Left ventricle myocardium inferior (tissue), 1 donor: ENCODE measurements at regions not wholly inside any gene's neighbourhood (a gene's known extent, or its start where the extent isn't known, plus 50 kb on each side); places are given as distances from the start of the nearest gene placed in this dataset.
"Not testable (repeated sequence)": the region's sequence is repeated elsewhere in the genome, so short reads cannot be mapped to it uniquely, and the experiment has no call there.

Experiments used
- DNase-seq: peaks from one replicate; pipeline ENCODE4 v3.0.0-alpha.2; 2020
- H3K27ac ChIP-seq: fragments of 200-600 bp; replicated peaks from 2 replicates; pipeline ENCODE4 v1.8.0; 2021
- H3K27me3 ChIP-seq: fragments of 200-600 bp; 2 replicates; pipeline ENCODE4 v1.8.0; 2021; ENCODE audit warnings: low read depth
- H3K36me3 ChIP-seq: fragments of 200-600 bp; 2 replicates; pipeline ENCODE4 v1.8.0; 2021
- H3K4me1 ChIP-seq: fragments of 200-600 bp; 2 replicates; pipeline ENCODE4 v1.8.0; 2021
- H3K4me3 ChIP-seq: fragments of 200-600 bp; 2 replicates; pipeline ENCODE4 v1.8.0; 2021; ENCODE audit warnings: mild to moderate bottlenecking, moderate library complexity
- H3K9me3 ChIP-seq: fragments of 200-600 bp; replicated peaks from 2 replicates; pipeline ENCODE4 v1.8.0; 2021
- intact Hi-C: fragments of 100-400 bp; cut with micrococcal nuclease; formaldehyde crosslinking; loops from one replicate; pipeline ENCODE4 v1.11.0; 2022
- TF ChIP-seq, protein P1 (sequence below): fragments of 200-600 bp; IDR thresholded peaks from 2 replicates; pipeline ENCODE4 v1.8.0; 2021; ENCODE audit warnings: antibody characterized with exemption, mild to moderate bottlenecking, borderline replicate concordance
- donor health status: DM: no; HTN: yes; CAD: no; lungs with severe emphysema.

- intact Hi-C loops: no loop called here
- Histone ChIP-seq H3K27ac (no peak overlapping the region), H3K36me3 (no peaks in the 10 kb centered on the region)
These were observed 469.3 kb downstream of the PLCL1 start for GRCh38 chr2:198273660-198274059.

DNA sequence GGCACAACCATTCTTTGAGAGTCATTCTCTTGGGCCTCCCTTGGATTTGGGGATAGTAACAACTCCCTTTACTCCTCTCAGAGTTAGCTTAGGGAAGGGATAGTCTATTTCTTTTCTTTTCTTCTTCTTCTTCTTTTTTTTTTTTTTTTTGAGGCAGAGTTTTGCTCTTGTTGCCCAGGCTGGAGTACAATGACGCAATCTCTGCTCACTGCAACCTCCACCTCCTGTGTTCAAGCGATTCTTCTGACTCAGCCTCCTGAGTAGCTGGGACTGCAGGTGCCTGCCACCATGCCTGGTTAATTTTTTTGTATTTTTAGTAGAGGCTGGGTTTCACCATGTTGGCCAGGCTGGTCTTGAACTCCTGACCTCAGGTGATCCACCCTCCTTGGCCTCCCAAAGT is 465.8 kb downstream of the PLCL1 start:
- H3K36me3 ChIP-seq, H3K27me3 ChIP-seq, H3K4me1 ChIP-seq, H3K27ac ChIP-seq, H3K9me3 ChIP-seq, DNase-seq, H3K4me3 ChIP-seq, intact Hi-C loops: not testable (repeated sequence)

More at GRCh38 chr2:198273660-198274059, 469.3 kb downstream of the PLCL1 start:
- Histone ChIP-seq H3K4me1 (no peaks in the 10 kb centered on the region), H3K4me3 (no peak overlapping the region), H3K27me3 (no peaks in the 10 kb centered on the region), H3K9me3 (no peaks in the 10 kb centered on the region)
- no peak for DNase-seq
- TF ChIP-seq, protein P1, sequence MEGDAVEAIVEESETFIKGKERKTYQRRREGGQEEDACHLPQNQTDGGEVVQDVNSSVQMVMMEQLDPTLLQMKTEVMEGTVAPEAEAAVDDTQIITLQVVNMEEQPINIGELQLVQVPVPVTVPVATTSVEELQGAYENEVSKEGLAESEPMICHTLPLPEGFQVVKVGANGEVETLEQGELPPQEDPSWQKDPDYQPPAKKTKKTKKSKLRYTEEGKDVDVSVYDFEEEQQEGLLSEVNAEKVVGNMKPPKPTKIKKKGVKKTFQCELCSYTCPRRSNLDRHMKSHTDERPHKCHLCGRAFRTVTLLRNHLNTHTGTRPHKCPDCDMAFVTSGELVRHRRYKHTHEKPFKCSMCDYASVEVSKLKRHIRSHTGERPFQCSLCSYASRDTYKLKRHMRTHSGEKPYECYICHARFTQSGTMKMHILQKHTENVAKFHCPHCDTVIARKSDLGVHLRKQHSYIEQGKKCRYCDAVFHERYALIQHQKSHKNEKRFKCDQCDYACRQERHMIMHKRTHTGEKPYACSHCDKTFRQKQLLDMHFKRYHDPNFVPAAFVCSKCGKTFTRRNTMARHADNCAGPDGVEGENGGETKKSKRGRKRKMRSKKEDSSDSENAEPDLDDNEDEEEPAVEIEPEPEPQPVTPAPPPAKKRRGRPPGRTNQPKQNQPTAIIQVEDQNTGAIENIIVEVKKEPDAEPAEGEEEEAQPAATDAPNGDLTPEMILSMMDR: no peak

DNA sequence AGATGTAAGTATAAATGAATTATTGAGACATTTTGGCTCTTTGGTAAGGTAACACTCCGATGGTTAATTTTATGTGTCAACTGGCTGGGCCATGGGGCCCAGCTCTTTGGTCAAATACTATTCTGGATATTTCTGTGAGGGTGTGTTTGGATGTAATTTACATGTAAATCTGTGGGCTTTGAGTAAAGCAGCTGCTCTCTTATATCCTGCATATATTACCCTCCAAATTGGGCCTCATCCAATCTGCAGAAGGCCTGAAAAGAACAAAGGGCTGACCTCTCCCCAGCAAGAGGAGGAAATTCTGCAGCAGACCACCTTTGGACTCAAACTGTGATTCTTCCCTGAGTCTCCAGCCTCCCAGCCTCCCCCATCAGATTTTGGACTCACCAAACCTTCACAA is 464.1 kb downstream of the PLCL1 start:
- no peak for DNase-seq
- intact Hi-C loops: no loop called here

GRCh38 chr2:198259496-198259895 is 455.1 kb downstream of the PLCL1 start:
- intact Hi-C loops: no loop called here
- H3K27me3 ChIP-seq: peaks cover 18% of the 10 kb centered on the region
- H3K36me3 ChIP-seq: no peaks in the 10 kb centered on the region
- H3K4me3 ChIP-seq: no peak overlapping the region
- DNase-seq: no peak
- no peaks in the 10 kb centered on the region for H3K9me3 ChIP-seq
- TF ChIP-seq, protein P1: no peak
- peaks cover 5% of the 10 kb centered on the region for H3K4me1 ChIP-seq
- H3K27ac ChIP-seq: no peak overlapping the region

More for the DNA sequence above, 464.1 kb downstream of the PLCL1 start:
- TF ChIP-seq, protein P1: no peak
- Histone ChIP-seq H3K27me3 (no peaks in the 10 kb centered on the region), H3K36me3 (no peaks in the 10 kb centered on the region), H3K4me3 (no peak overlapping the region), H3K27ac (no peak overlapping the region), H3K9me3 (no peaks in the 10 kb centered on the region), H3K4me1 (no peaks in the 10 kb centered on the region)

DNA sequence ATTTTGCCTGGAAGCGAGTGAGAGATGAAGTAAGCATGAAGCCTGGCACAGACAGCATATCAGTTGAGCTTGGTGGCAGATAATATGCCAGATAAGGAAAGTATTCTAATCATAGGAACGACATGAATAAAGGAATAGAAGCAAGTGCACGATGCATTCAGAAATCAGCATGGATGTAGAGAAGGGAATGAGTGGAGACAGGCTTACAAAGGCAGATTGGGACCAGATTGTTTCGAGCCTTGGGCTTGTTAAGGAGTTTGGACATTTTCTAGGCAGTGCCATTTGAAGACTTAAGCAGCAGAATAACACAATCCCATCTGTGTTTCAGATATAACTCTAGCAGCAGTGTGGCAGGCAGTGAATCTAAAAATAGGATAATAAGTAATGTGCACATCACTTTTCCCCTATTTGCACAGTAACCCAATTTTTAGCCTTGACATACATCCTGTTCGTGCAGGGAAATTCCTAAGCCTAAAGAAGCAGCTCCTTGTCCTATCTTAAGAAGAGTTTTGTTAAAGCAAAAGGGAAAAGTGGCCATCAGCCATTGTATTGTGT is 450.2 kb downstream of the PLCL1 start:
- Histone ChIP-seq H3K4me3 (no peak overlapping the region), H3K27ac (no peak overlapping the region), H3K36me3 (no peaks in the 10 kb centered on the region), H3K9me3 (no peaks in the 10 kb centered on the region), H3K4me1 (peaks cover 8% of the 10 kb centered on the region), H3K27me3 (peaks cover 10% of the 10 kb centered on the region)
- no peak for DNase-seq
- intact Hi-C loops: no loop called here
- TF ChIP-seq, protein P1: no peak

DNA sequence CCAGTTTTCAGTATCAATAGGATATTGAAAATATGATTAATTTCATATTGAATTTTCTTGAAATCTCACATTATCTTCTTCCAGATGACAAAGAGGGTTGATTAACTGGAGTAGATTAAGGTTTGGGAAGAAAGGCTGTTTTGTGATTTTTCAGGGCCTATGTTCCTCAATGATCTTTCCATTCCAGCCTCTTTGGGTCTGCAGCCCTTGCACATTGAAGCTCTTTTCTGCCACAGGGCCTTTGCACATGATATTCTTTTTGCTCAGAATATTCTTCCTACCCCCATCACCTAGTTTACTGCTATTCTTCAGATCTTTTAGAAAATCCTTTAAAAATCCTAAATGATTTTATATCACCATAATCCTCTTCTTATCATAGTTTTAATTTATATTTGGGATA is 449.6 kb downstream of the PLCL1 start:
- peaks cover 7% of the 10 kb centered on the region for H3K27me3 ChIP-seq
- intact Hi-C loops: no loop called here
- TF ChIP-seq, protein P1: no peak

More for the DNA sequence above, 449.6 kb downstream of the PLCL1 start:
- no peaks in the 10 kb centered on the region for H3K36me3 ChIP-seq
- no peak overlapping the region for H3K27ac ChIP-seq
- no peak overlapping the region for H3K4me3 ChIP-seq
- H3K9me3 ChIP-seq: no peaks in the 10 kb centered on the region
- no peak for DNase-seq
- peaks cover 8% of the 10 kb centered on the region for H3K4me1 ChIP-seq
